ENCODE measurements at regions not wholly inside any gene's neighbourhood (a gene's known extent, or its start where the extent isn't known, plus 50 kb on each side); places are given as distances from the start of the nearest gene placed in this dataset.

DNA sequence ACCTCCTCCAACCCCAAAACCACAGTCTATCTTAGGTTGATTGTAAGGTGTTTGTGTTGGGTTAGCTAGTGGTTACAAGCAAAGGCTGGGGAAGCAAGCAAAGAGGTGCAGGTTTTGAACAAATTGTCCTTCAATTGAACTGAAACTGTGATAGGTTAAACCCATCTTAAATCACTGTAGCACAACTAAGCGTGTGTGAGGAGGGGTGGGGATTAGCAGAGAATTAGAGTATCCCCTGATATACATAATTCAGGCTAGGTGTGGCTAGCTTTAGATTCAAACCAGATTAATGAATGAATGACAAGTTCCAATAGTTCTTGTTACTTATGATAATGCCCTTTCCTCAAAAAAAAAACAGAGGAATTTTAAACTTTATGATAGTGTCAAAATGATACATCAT, 191.0 kb upstream of the POF1B start:
- Histone ChIP-seq H3K27me3 (ENCODE audit: control insufficient read depth in 2 of 2, insufficient read depth in 2 of 2, low read length in 2 of 2) (no peaks in the 10 kb centered on the region), H3K4me1 (ENCODE audit: control insufficient read depth in 1 of 2, insufficient read depth in 2 of 2, low read length in 2 of 2) (no peaks in the 10 kb centered on the region), H3K36me3 (replicated peaks in 1 of 2; ENCODE audit: control insufficient read depth in 1 of 2, insufficient read depth in 2 of 2, low read length in 2 of 2) (no peaks in the 10 kb centered on the region), H3K9ac (ENCODE audit: insufficient read depth, low read length, poor library complexity, severe bottlenecking) (no peak overlapping the region), H3K79me2 (ENCODE audit: insufficient read depth, low read length) (no peaks in the 10 kb centered on the region), H3K4me3 (replicated peaks in 1 of 3; ENCODE audit: low read depth in 2 of 3, low read length in 3 of 3) (no peak overlapping the region), H2AFZ (ENCODE audit: insufficient read depth, low read depth, low read length, poor library complexity, severe bottlenecking) (no peak overlapping the region), H3K27ac (ENCODE audit: low read depth in 1 of 2, low read length in 2 of 2) (no peak overlapping the region), H3K9me3 (replicated peaks in 1 of 2; ENCODE audit: control insufficient read depth in 1 of 2, insufficient read depth in 1 of 2, low read length in 2 of 2) (no peaks in the 10 kb centered on the region), H3K4me2 (replicated peaks; ENCODE audit: extremely low read depth, low read length, poor library complexity, severe bottlenecking) (no peak overlapping the region), H4K20me1 (ENCODE audit: insufficient read depth, low read length) (no peaks in the 10 kb centered on the region)
- peaks cover 0 to 2% (median 0%) of the 10 kb centered on the region in 7 donors for H3K9me3 Mint-ChIP-seq
- H3K27ac Mint-ChIP-seq, result no peak overlapping the region
- no peak for TF ChIP-seq CTCF (IDR thresholded peaks at IDR 0.05)
- intact Hi-C loops (cut with micrococcal nuclease), result no loop called here
- H3K27me3 Mint-ChIP-seq (ENCODE audit: low read depth in 3 of 3), result peaks cover 0 to 4% (median 0%) of the 10 kb centered on the region in 3 donors
- DNase-seq, result no peak
- no peaks in the 10 kb centered on the region for H3K36me3 Mint-ChIP-seq
- WGBS (ENCODE audit: insufficient coverage), result no CpG with 5 or more reads among the region's 1 CpG
- H3K4me3 Mint-ChIP-seq, result no peak overlapping the region
- H3K4me1 Mint-ChIP-seq, result no peaks in the 10 kb centered on the region

DNA sequence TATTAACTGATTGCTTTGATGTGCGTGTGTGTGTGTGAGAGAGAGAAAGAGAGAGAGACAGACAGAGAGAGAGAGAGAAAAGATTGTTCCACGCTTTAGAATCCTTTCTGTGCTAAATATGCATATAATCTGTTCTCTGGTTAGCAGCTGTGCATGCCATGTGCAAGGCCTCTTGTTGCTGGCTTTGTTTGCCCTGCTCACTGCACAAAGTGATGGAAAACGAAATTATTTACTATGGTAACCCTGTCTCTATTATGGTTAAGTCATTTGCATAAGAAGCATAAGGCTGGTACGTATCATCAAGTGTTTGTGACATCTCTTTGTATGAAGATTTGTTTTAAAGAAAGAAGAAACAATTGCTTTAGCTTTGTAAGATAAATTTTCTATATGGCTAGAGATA, 190.2 kb upstream of the POF1B start:
- Mint-ChIP-seq H3K36me3 (no peaks in the 10 kb centered on the region), H3K4me1 (no peaks in the 10 kb centered on the region)
- intact Hi-C loops (cut with micrococcal nuclease), result no loop called here

More for the DNA sequence above, 190.2 kb upstream of the POF1B start:
- Histone ChIP-seq H4K20me1 (ENCODE audit: insufficient read depth, low read length) (no peaks in the 10 kb centered on the region), H3K4me1 (ENCODE audit: control insufficient read depth in 1 of 2, insufficient read depth in 2 of 2, low read length in 2 of 2) (no peaks in the 10 kb centered on the region), H3K4me3 (replicated peaks in 1 of 3; ENCODE audit: low read depth in 2 of 3, low read length in 3 of 3) (no peak overlapping the region), H3K27ac (ENCODE audit: low read depth in 1 of 2, low read length in 2 of 2) (no peak overlapping the region), H3K9me3 (replicated peaks in 1 of 2; ENCODE audit: control insufficient read depth in 1 of 2, insufficient read depth in 1 of 2, low read length in 2 of 2) (no peaks in the 10 kb centered on the region), H3K27me3 (ENCODE audit: control insufficient read depth in 2 of 2, insufficient read depth in 2 of 2, low read length in 2 of 2) (no peaks in the 10 kb centered on the region), H3K36me3 (replicated peaks in 1 of 2; ENCODE audit: control insufficient read depth in 1 of 2, insufficient read depth in 2 of 2, low read length in 2 of 2) (no peaks in the 10 kb centered on the region), H3K4me2 (replicated peaks; ENCODE audit: extremely low read depth, low read length, poor library complexity, severe bottlenecking) (no peak overlapping the region), H3K9ac (ENCODE audit: insufficient read depth, low read length, poor library complexity, severe bottlenecking) (no peak overlapping the region), H2AFZ (ENCODE audit: insufficient read depth, low read depth, low read length, poor library complexity, severe bottlenecking) (no peak overlapping the region), H3K79me2 (ENCODE audit: insufficient read depth, low read length) (no peaks in the 10 kb centered on the region)
- Mint-ChIP-seq H3K27me3 (ENCODE audit: low read depth in 3 of 3) (peaks cover 0 to 5% (median 0%) of the 10 kb centered on the region in 3 donors), H3K9me3 (peaks cover 0 to 2% (median 0%) of the 10 kb centered on the region in 7 donors), H3K27ac (no peak overlapping the region), H3K4me3 (no peak overlapping the region)
- DNase-seq, result no peak
- TF ChIP-seq CTCF (IDR thresholded peaks at IDR 0.05), result no peak
- no CpG with 5 or more reads among the region's 4 CpGs for whole genome bisulfite sequencing (ENCODE audit: insufficient coverage)
